Ovary (tissue), 7 donors: ENCODE measurements at regions not wholly inside any gene's neighbourhood (a gene's known extent, or its start where the extent isn't known, plus 50 kb on each side); places are given as distances from the start of the nearest gene placed in this dataset.

Source experiments
- DNase-seq, 5 donors: peaks; one replicate each; pipeline ENCODE4 v3.0.0-alpha.2; 2019 to 2020
- H3K27ac ChIP-seq, 2 donors: fragments of 200-600 bp; one replicate each; pipeline versions ENCODE4 v1.5.1 to v1.8.0; 2019 to 2022
- H3K27me3 ChIP-seq: fragments of 200-600 bp; one replicate; pipeline ENCODE4 v1.8.0; 2022
- H3K36me3 ChIP-seq: fragments of 200-600 bp; sonication (generic); one replicate; pipeline ENCODE4 v1.5.1; 2019
- H3K4me1 ChIP-seq: one replicate; pipeline ENCODE4 v1.8.1; 2013; ENCODE audit warnings: mild to moderate bottlenecking, moderate library complexity; ENCODE audit not compliant: insufficient read depth
- H3K4me3 ChIP-seq: fragments of 200-600 bp; sonication (generic); one replicate; pipeline ENCODE4 v1.5.1; 2017
- H3K9me3 ChIP-seq, 2 donors: fragments of 200-600 bp in 1 of 2; sonication (generic) in 1 of 2; one replicate each; pipeline versions ENCODE4 v1.5.1 to v1.8.1; 2013 to 2019; ENCODE audit warnings: mild to moderate bottlenecking in 1 of 2, moderate library complexity in 1 of 2
- EP300 ChIP-seq: sonication (generic); formaldehyde crosslinking; IDR thresholded peaks from one replicate; pipeline ENCODE4 v1.6.1; 2017; ENCODE audit warnings: antibody characterized with exemption
- POLR2A ChIP-seq: fragments of 450-650 bp; IDR thresholded peaks from one replicate; pipeline ENCODE4 v1.6.1; 2017; ENCODE audit warnings: antibody characterized with exemption, mild to moderate bottlenecking, moderate library complexity
- WGBS, 3 donors: extraction: QIAGEN DNeasy Blood & Tissue Kit in 1 of 3; methylation state at CpG; one replicate each; pipeline versions ENCODE4 v1.1.5 to v1.1.7; 2013 to 2017; 5-methylcytosine and 5-hydroxymethylcytosine counted together
- intact Hi-C, 4 donors: fragments of 100-400 bp; cut with DNase I; formaldehyde crosslinking; loops; one replicate each; pipeline versions ENCODE4 v1.11.0 to v1.15.1; 2022 to 2023
- TF ChIP-seq, protein P1 (sequence below), 3 donors: fragments of 450-650 bp in 2 of 3; fragments of 200-600 bp in 1 of 3; IDR thresholded peaks; one replicate each; pipeline versions ENCODE4 v1.5.1 to v1.8.0; 2016 to 2022; ENCODE audit warnings: antibody characterized with exemption in 3 of 3, mild to moderate bottlenecking in 1 of 3
- donor health status: DM: no; HTN: no; CAD: no; lungs with moderate emphysema.
- donor health status: DM: no; HTN: no; CAD: no.
- donor health status: Bipolar disorder and iron deficiency.
- donor health status: DM: no; HTN: no; CAD: no.
- donor health status: DM: yes; HTN: yes; CAD: no.

- H3K27me3 ChIP-seq: no peaks in the 10 kb centered on the region
- WGBS, 3 donors: 80 to 90% (median 89%) methylated on average over 1 of the region's 1 CpG
These were observed 117.4 kb downstream of the IL12A start for GRCh38 chr3:160105907-160106584.

GRCh38 chr3:160106905-160107861, 118.0 kb upstream of the C3orf80 start:
- 65 to 72% (median 66%) methylated on average over 7 of the region's 7 CpGs for WGBS, 3 donors
- DNase-seq: no peak
- no peak overlapping the region for H3K4me3 ChIP-seq
- H3K27me3 ChIP-seq: no peaks in the 10 kb centered on the region
- H3K27ac ChIP-seq: no peak overlapping the region
- H3K9me3 ChIP-seq: no peaks in the 10 kb centered on the region
- intact Hi-C loops: no loop called here
- no peaks in the 10 kb centered on the region for H3K36me3 ChIP-seq
- TF ChIP-seq, protein P1, sequence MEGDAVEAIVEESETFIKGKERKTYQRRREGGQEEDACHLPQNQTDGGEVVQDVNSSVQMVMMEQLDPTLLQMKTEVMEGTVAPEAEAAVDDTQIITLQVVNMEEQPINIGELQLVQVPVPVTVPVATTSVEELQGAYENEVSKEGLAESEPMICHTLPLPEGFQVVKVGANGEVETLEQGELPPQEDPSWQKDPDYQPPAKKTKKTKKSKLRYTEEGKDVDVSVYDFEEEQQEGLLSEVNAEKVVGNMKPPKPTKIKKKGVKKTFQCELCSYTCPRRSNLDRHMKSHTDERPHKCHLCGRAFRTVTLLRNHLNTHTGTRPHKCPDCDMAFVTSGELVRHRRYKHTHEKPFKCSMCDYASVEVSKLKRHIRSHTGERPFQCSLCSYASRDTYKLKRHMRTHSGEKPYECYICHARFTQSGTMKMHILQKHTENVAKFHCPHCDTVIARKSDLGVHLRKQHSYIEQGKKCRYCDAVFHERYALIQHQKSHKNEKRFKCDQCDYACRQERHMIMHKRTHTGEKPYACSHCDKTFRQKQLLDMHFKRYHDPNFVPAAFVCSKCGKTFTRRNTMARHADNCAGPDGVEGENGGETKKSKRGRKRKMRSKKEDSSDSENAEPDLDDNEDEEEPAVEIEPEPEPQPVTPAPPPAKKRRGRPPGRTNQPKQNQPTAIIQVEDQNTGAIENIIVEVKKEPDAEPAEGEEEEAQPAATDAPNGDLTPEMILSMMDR (IDR thresholded peaks at IDR 0.05): no peak
- TF ChIP-seq POLR2A (no peak), EP300 (no peak)
- H3K4me1 ChIP-seq: no peaks in the 10 kb centered on the region

More at GRCh38 chr3:160105907-160106584, 117.4 kb downstream of the IL12A start:
- Histone ChIP-seq H3K36me3 (no peaks in the 10 kb centered on the region), H3K4me1 (no peaks in the 10 kb centered on the region), H3K4me3 (no peak overlapping the region), H3K27ac (no peak overlapping the region), H3K9me3 (no peaks in the 10 kb centered on the region)
- intact Hi-C loops: no loop called here
- TF ChIP-seq EP300: no peak
- TF ChIP-seq, protein P1 (IDR thresholded peaks at IDR 0.05): no peak
- no peak for TF ChIP-seq POLR2A
- DNase-seq: no peak

DNA sequence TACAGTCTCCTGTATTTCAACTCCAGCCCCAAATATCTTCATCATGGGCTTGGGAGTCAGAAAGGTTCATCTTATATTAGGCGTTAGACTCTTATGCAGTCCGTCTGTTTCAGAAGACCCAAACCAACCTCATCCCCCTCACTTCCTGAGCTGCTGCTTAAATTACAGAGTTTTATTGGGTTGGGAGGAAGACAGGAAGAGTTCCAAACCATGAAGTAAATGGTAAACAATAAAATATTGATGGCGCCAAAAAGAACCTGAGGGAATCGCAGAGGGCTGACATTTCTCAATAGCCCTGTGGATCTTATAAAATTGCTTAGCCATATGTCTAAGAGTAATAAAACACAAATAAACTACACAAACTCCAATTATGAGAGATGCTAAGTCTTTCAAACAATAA, 116.9 kb upstream of the C3orf80 start:
- Histone ChIP-seq H3K27ac (no peak overlapping the region), H3K4me3 (no peak overlapping the region), H3K27me3 (no peaks in the 10 kb centered on the region), H3K36me3 (no peaks in the 10 kb centered on the region), H3K9me3 (no peaks in the 10 kb centered on the region), H3K4me1 (no peaks in the 10 kb centered on the region)
- TF ChIP-seq, protein P1 (IDR thresholded peaks at IDR 0.05): no peak
- no peak for TF ChIP-seq POLR2A
- no peak for TF ChIP-seq EP300
- no peak for DNase-seq
- whole genome bisulfite sequencing, 3 donors: 30 to 39% (median 31%) methylated on average over 4 of the region's 4 CpGs
- intact Hi-C loops: no loop called here

- 51 to 69% (median 61%) methylated on average over 1 of the region's 1 CpG for WGBS, 3 donors
These were observed 112.7 kb upstream of the C3orf80 start for GRCh38 chr3:160112481-160112880.

More at GRCh38 chr3:160112481-160112880, 112.7 kb upstream of the C3orf80 start:
- no peak for TF ChIP-seq EP300
- no peak for TF ChIP-seq POLR2A
- TF ChIP-seq, protein P1 (IDR thresholded peaks at IDR 0.05): no peak
- H3K4me1 ChIP-seq: no peaks in the 10 kb centered on the region
- intact Hi-C loops: no loop called here
- no peaks in the 10 kb centered on the region for H3K27me3 ChIP-seq
- no peaks in the 10 kb centered on the region for H3K9me3 ChIP-seq
- H3K27ac ChIP-seq: no peak overlapping the region
- no peak overlapping the region for H3K4me3 ChIP-seq
- DNase-seq: no peak
- no peaks in the 10 kb centered on the region for H3K36me3 ChIP-seq
